Progenitor cell of endocrine pancreas (in vitro differentiated cells): ENCODE measurements at regions not wholly inside any gene's neighbourhood (a gene's known extent, or its start where the extent isn't known, plus 50 kb on each side); places are given as distances from the start of the nearest gene placed in this dataset.

ENCODE experiments used
- DNase-seq: peaks from one replicate; pipeline ENCODE4 v3.0.0; 2021; ENCODE audit warnings: low spot score; ENCODE audit not compliant: unreplicated experiment
- H3K27ac Mint-ChIP-seq: 2 replicates; pipeline ENCODE4 v1.8.0; 2021; ENCODE audit warnings: mild to moderate bottlenecking, moderate library complexity, mixed read lengths
- H3K27me3 Mint-ChIP-seq: 2 replicates; pipeline ENCODE4 v1.8.0; 2021; ENCODE audit warnings: mixed read lengths
- H3K36me3 Mint-ChIP-seq: 2 replicates; pipeline ENCODE4 v1.8.0; 2022; ENCODE audit warnings: mixed read lengths; ENCODE audit not compliant: insufficient read depth
- H3K4me1 Mint-ChIP-seq: 2 replicates; pipeline ENCODE4 v1.8.0; 2021; ENCODE audit warnings: low read depth, mixed read lengths
- H3K4me3 Mint-ChIP-seq: 2 replicates; pipeline ENCODE4 v1.8.0; 2021; ENCODE audit warnings: low read depth, mild to moderate bottlenecking, moderate library complexity, mixed read lengths
- H3K9me3 Mint-ChIP-seq: 2 replicates; pipeline ENCODE4 v1.8.0; 2021; ENCODE audit warnings: low read depth, mixed read lengths
- CTCF ChIP-seq: fragments of 200-600 bp; sonication (generic); IDR thresholded peaks from one replicate; pipeline ENCODE4 v1.5.0; 2021; ENCODE audit warnings: antibody characterized with exemption, mild to moderate bottlenecking; ENCODE audit not compliant: unreplicated experiment

GRCh38 chr4:75107755-75108612, 175.1 kb downstream of the PARM1 start:
- Mint-ChIP-seq H3K9me3 (peaks cover 13% of the 10 kb centered on the region), H3K4me3 (no peak overlapping the region), H3K4me1 (no peaks in the 10 kb centered on the region), H3K27me3 (no peaks in the 10 kb centered on the region), H3K27ac (no peak overlapping the region), H3K36me3 (peaks cover 2% of the 10 kb centered on the region)
- TF ChIP-seq CTCF = no peak
- DNase-seq = no peak

DNA sequence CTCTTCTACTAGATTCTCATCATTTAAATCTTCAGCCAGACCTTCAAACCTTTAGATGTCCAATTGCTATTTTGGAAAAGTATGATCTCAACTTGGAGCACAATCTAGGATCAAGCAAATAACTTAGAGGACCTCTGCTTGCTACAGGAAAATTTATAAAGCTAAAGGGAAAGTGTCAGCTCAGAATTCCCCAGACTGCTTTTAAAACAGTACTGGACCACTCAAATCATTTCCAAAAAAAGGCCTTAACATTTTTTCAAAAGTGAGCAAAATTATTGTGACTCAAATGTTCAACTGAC, 169.8 kb downstream of the PARM1 start:
- Mint-ChIP-seq H3K27me3 (no peaks in the 10 kb centered on the region), H3K36me3 (no peaks in the 10 kb centered on the region), H3K27ac (no peak overlapping the region), H3K4me3 (no peak overlapping the region), H3K9me3 (peaks cover 11% of the 10 kb centered on the region), H3K4me1 (no peaks in the 10 kb centered on the region)
- no peak for DNase-seq
- no peak for TF ChIP-seq CTCF

- no peaks in the 10 kb centered on the region for H3K4me1 Mint-ChIP-seq
- peaks cover 16% of the 10 kb centered on the region for H3K9me3 Mint-ChIP-seq
- no peak overlapping the region for H3K4me3 Mint-ChIP-seq
- H3K36me3 Mint-ChIP-seq = peaks cover 1% of the 10 kb centered on the region
- no peak for TF ChIP-seq CTCF
- no peak for DNase-seq
- no peak overlapping the region for H3K27ac Mint-ChIP-seq
- H3K27me3 Mint-ChIP-seq = no peaks in the 10 kb centered on the region
Measured at GRCh38 chr4:75101906-75102786, 169.2 kb downstream of the PARM1 start.
